ENCODE measurements at regions not wholly inside any gene's neighbourhood (a gene's known extent, or its start where the extent isn't known, plus 50 kb on each side); places are given as distances from the start of the nearest gene placed in this dataset.

GRCh38 chr18:48479531-48479930, 59.3 kb upstream of the CTIF start:
- DNase-seq (ENCODE audit: low spot score), result no peak
- no peak overlapping the region for H3K4me3 ChIP-seq
- H3K9me3 ChIP-seq, result no peaks in the 10 kb centered on the region
- H3K27me3 ChIP-seq (replicated peaks; ENCODE audit: insufficient read depth), result no peaks in the 10 kb centered on the region
- no peak overlapping the region for H3K27ac ChIP-seq
- TF ChIP-seq POLR2A (IDR thresholded peaks at IDR 0.05) (no peak), CTCF (IDR thresholded peaks at IDR 0.05) (no peak), POLR2AphosphoS5 (IDR thresholded peaks at IDR 0.05) (no peak)
- H3K4me1 ChIP-seq (replicated peaks), result no peaks in the 10 kb centered on the region
- intact Hi-C loops (cut with DNase I), result loop anchor here (5.0 kb wide), 1 partner anchor 63 kb away; no protein-coding TSS in a partner anchor
- WGBS, result 92% methylated on average over 1 of the region's 1 CpG
- H3K36me3 ChIP-seq, result no peaks in the 10 kb centered on the region

- Histone ChIP-seq H3K36me3 (no peaks in the 10 kb centered on the region), H3K4me1 (replicated peaks) (no peaks in the 10 kb centered on the region), H3K4me3 (no peak overlapping the region), H3K9me3 (no peaks in the 10 kb centered on the region), H3K27me3 (replicated peaks; ENCODE audit: insufficient read depth) (no peaks in the 10 kb centered on the region), H3K27ac (no peak overlapping the region)
- WGBS, result 40% methylated on average over 2 of the region's 2 CpGs
- TF ChIP-seq CTCF (IDR thresholded peaks at IDR 0.05), result no peak
- no peak for TF ChIP-seq POLR2AphosphoS5 (IDR thresholded peaks at IDR 0.05)
- no peak for TF ChIP-seq POLR2A (IDR thresholded peaks at IDR 0.05)
- no peak for DNase-seq (ENCODE audit: low spot score)
- intact Hi-C loops (cut with DNase I), result loop anchor here (5.0 kb wide), 1 partner anchor 65 kb away; no protein-coding TSS in a partner anchor
Measured at GRCh38 chr18:48477348-48477747, 61.5 kb upstream of the CTIF start.

DNA sequence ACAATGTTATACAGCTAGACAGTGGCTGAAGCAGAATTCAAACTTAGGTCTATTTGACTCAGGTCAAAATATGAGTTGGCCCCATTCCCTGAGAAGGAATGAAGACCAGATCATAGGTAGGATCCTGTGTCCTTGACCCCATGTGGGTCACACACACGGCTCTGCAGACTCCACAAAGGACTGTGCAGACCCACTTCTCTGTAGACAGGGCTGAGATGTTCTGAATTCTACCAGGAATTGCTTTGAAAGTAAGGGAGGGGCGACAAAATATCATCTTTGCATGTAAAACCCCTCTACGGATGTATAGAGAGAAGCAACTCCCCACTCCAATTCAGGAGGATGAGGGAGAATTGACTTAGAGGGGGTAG, 62.3 kb upstream of the CTIF start:
- Histone ChIP-seq H3K4me1 (replicated peaks) (no peaks in the 10 kb centered on the region), H3K4me3 (no peak overlapping the region), H3K36me3 (no peaks in the 10 kb centered on the region), H3K9me3 (no peaks in the 10 kb centered on the region), H3K27ac (no peak overlapping the region), H3K27me3 (replicated peaks; ENCODE audit: insufficient read depth) (no peaks in the 10 kb centered on the region)
- DNase-seq (ENCODE audit: low spot score), result no peak
- TF ChIP-seq POLR2AphosphoS5 (IDR thresholded peaks at IDR 0.05), result no peak
- WGBS, result 86% methylated on average over 3 of the region's 3 CpGs
- intact Hi-C loops (cut with DNase I), result loop anchor here (1.0 to 5.0 kb wide), 2 partner anchors 66 to 187 kb away; no protein-coding TSS in a partner anchor

DNA sequence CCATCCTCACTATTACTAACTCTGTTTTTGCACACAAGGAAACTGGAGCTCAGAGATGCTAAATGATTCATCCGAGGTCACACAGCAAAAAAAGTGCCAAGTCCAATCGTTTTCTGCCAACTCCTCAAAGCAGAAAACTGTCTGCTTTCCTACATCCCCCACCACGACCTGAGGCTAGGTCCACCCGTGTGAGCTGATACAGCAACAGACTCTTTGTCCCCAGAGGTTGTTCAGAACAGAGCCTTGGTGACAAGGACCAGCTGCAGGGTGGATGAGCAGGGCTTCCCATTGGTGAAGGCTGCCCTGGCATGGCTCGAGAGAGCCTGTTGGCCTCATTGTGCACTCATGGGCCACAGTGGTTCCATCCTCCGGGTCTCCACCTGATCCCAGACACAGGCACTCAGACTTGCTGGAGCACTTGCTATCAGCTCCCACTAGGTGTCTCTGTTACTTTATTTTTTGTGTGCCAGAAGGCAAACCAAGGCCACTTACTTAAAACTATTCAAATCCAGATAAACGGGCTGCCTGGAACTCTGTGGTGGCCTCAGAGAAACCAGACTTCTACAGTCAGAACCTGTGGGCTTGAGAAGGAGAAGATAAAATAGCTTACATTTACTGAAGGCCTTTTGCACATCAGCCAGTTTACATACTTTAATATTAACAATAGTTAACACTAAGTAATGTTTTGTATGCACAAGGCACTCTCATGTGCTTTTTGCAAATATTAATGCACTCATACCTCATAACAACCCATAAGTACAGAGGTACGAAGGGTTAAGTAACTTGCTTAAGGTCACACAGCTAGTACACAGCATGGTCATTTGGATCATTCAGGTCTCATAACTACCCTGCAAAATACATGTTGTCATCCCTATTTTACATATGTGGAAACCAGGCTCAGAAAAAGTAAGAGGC, 62.9 kb upstream of the CTIF start:
- Histone ChIP-seq H3K4me1 (replicated peaks) (no peaks in the 10 kb centered on the region), H3K36me3 (no peaks in the 10 kb centered on the region), H3K9me3 (no peaks in the 10 kb centered on the region), H3K27me3 (replicated peaks; ENCODE audit: insufficient read depth) (no peaks in the 10 kb centered on the region), H3K4me3 (no peak overlapping the region), H3K27ac (no peak overlapping the region)
- TF ChIP-seq POLR2AphosphoS5 (IDR thresholded peaks at IDR 0.05) (peak; percentile 24), POLR2A (IDR thresholded peaks at IDR 0.05) (no peak), CTCF (IDR thresholded peaks at IDR 0.05) (peak; percentile 66 to 82 (median 78))
- DNase-seq (ENCODE audit: low spot score), result peak; percentile 42
- WGBS, result 31% methylated on average over 8 of the region's 8 CpGs
- intact Hi-C loops (cut with DNase I), result loop anchor here (1.0 to 5.0 kb wide), 2 partner anchors 66 to 187 kb away; no protein-coding TSS in a partner anchor

- TF ChIP-seq POLR2A (IDR thresholded peaks at IDR 0.05), result no peak
- no peak for TF ChIP-seq CTCF (IDR thresholded peaks at IDR 0.05)
- no peak for TF ChIP-seq POLR2AphosphoS5 (IDR thresholded peaks at IDR 0.05)
- Histone ChIP-seq H3K4me1 (replicated peaks) (no peaks in the 10 kb centered on the region), H3K4me3 (no peak overlapping the region), H3K9me3 (no peaks in the 10 kb centered on the region), H3K27ac (no peak overlapping the region), H3K36me3 (no peaks in the 10 kb centered on the region), H3K27me3 (replicated peaks; ENCODE audit: insufficient read depth) (no peaks in the 10 kb centered on the region)
- intact Hi-C loops (cut with DNase I), result no loop called here
- WGBS, result 96% methylated on average over 1 of the region's 1 CpG
- no peak for DNase-seq (ENCODE audit: low spot score)
Measured at GRCh38 chr18:48473816-48474215, 64.6 kb upstream of the ZBTB7C start.
